GM18502 (cell line): ENCODE measurements at regions not wholly inside any gene's neighbourhood (a gene's known extent, or its start where the extent isn't known, plus 50 kb on each side); places are given as distances from the start of the nearest gene placed in this dataset.

Experiments
- ATAC-seq: cut with Tn5 transposase; IDR thresholded peaks from one replicate; pipeline ENCODE4 v1.9.1; 2021; ENCODE audit warnings: mild to moderate bottlenecking; ENCODE audit not compliant: unreplicated experiment, poor library complexity

DNA sequence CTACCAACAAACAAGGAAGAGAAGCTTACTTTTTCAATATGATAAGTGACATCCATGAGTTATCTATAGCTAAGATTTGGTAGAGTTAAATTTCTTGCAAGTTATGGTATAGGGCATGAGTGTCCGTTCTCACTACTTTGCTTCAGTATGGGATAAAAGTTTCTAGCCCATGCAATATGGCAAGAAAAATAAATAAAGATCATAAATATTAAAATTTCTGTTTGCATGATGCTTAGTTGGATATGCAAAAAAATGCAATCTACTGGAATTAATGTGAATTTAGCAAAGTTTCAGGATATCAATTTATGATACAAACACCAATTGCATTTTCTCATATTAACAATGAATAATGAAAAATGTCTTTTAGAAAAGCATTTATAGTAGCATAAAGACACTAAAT is 148.7 kb upstream of the ADARB2 start:
- no peak for ATAC-seq

- ATAC-seq: no peak
Measured at GRCh38 chr10:1882728-1883127, 145.4 kb upstream of the ADARB2 start.

DNA sequence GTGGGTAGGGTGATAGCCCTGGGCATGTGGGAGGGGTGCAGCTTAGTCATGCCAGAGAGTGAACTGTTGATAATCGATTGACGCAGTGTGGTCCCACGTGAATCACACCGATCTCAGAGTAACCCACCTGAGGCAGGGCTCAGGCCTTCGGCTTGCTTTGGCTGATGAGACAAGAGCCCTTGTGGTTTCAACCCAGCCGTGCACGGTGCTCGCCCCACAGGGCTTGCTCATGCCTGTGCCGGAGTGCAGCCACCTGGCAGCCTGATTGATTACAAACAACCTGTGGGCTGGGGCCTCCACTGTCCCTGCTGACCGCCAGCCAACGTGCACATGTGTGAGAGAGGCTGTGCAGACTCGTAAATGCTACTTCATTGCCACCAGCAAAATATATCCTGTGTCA is 144.9 kb upstream of the ADARB2 start:
- no peak for ATAC-seq

- ATAC-seq: no peak
Measured at GRCh38 chr10:1881636-1882035, 144.3 kb upstream of the ADARB2 start.

- no peak for ATAC-seq
Measured at GRCh38 chr10:1874533-1874932, 137.2 kb upstream of the ADARB2 start.

GRCh38 chr10:1873661-1874315 is 136.5 kb upstream of the ADARB2 start:
- ATAC-seq: no peak

DNA sequence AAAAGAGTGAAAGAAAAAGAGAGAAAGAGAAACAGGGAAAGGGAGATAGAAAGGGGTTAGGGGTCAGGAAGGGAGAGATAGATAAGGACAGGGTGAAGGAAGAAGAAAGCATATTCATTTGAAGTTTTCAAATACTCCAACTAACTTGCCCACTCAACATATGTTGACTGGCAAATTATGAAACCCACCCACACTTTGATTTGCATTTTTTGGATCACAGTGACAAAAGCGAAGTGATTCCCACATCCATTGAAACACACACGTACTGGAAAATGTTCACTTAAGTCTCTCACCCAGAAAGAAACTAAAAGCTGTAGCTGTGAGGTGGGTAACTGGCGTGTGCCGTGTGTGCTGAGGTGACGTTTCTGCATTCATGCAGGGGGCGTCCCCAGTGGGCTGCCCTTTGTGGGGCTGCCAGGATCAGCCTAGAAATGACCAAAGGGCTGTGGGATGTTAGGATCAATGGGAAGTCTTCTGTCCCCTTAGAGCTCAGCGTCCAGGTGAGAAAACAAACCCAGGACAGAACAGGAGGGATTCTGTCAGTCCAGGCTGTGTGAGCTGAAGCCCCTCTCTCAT is 134.9 kb upstream of the ADARB2 start:
- no peak for ATAC-seq

GRCh38 chr10:1870491-1870890 is 133.2 kb upstream of the ADARB2 start:
- no peak for ATAC-seq

- ATAC-seq: no peak
Measured at GRCh38 chr10:1869861-1870260, 132.5 kb upstream of the ADARB2 start.

- no peak for ATAC-seq
Measured at GRCh38 chr10:1860351-1860750, 123.0 kb upstream of the ADARB2 start.

GRCh38 chr10:1858547-1858946 is 121.2 kb upstream of the ADARB2 start:
- no peak for ATAC-seq

DNA sequence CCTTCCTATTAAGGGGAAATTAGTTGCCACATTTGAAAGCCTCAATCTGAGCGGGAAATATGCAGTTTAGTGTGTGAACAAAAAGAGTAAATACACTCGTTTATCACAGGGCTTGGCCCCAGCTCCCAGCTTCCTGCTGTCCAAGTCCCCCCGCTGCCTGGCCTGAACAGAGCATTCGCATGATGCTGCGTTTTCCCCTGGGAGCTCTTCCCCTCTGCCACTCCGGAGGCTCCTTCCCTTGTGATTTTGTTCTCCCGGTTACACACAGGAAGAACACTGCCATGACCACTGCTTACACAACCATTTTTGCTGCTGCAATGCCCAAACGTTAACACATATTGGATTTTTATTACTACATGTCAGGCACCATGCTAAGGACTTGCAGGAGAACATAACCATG is 120.7 kb upstream of the ADARB2 start:
- ATAC-seq: no peak

GRCh38 chr10:1855911-1856310 is 118.6 kb upstream of the ADARB2 start:
- no peak for ATAC-seq

GRCh38 chr10:1854271-1854670 is 116.9 kb upstream of the ADARB2 start:
- ATAC-seq: no peak

DNA sequence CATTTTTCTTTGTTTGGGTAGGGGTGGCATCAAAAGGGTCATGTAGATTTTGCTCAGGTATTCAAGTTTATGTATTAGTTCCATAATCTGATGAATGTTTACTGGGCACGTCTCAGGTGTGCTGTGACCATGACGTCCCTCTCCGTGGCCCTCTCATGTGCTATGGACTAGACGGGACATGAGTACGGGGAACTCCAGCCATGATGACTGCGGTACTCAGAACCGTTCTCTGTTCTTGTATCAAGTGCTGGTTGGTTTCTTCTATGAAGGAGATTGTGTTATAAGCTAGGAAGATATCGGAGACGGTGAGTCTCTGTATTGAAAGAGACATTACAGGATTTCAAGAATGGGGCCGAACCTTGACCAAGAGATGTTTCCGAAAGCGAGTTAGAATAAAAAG is 116.5 kb upstream of the ADARB2 start:
- ATAC-seq: no peak

- no peak for ATAC-seq
Measured at GRCh38 chr10:1852841-1853240, 115.5 kb upstream of the ADARB2 start.

- ATAC-seq: no peak
Measured at GRCh38 chr10:1851762-1852161, 114.4 kb upstream of the ADARB2 start.

GRCh38 chr10:1850971-1851527 is 113.7 kb upstream of the ADARB2 start:
- no peak for ATAC-seq

GRCh38 chr10:1847361-1847760 is 110.0 kb upstream of the ADARB2 start:
- ATAC-seq: no peak

DNA sequence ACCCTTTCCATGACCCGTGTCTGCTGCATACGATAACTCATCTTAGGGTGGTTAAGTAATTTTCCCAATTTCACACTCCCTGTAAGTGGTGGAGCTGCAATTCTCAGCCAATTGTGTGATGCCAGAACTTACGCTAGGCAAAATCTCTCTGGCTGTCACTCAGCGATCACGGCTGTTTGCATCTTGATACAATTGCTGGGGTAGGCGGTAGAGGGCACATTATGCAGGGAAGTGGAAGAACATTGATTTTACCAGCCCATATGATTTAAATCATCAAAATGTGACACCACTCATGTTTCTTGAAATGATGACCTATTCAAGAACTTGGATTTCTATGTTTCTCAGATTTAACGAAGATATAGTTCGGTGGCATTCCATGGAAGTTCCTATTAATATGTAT is 108.7 kb upstream of the ADARB2 start:
- ATAC-seq: no peak

DNA sequence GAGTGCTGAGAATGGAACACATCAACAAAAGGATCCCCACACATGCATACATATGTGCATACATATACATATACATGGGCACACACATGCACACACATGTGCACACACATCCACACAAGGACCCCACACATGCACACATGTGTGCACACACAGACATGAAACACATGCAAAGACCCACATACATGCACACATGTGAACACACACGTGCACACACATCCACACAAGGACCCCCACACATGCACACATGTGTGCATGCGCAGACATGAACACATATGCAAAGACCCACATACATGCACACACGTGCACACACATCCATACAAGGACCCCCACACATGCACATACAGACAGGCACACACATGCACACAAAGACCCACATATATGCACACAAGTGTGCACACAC is 104.4 kb upstream of the ADARB2 start:
- ATAC-seq: no peak

GRCh38 chr10:1829712-1830111 is 92.4 kb upstream of the ADARB2 start:
- no peak for ATAC-seq
